ENCODE measurements at regions not wholly inside any gene's neighbourhood (a gene's known extent, or its start where the extent isn't known, plus 50 kb on each side); places are given as distances from the start of the nearest gene placed in this dataset.
"Not testable (repeated sequence)": the region's sequence is repeated elsewhere in the genome, so short reads cannot be mapped to it uniquely, and the experiment has no call there.

GRCh38 chr16:35605921-35606320 is 2146.5 kb downstream of the TP53TG3F start:
- Histone ChIP-seq H3K27me3 (no peaks in the 10 kb centered on the region), H3K36me3 (no peaks in the 10 kb centered on the region), H3K4me1 (no peaks in the 10 kb centered on the region), H3K9me3 (no peaks in the 10 kb centered on the region), H3K27ac (no peak overlapping the region), H3K4me3 (no peak overlapping the region)
- no peak for ATAC-seq
- intact Hi-C loops (cut with DNase I; ENCODE audit: low total_unique reads) (no loop called here), in situ Hi-C loops (cut with MboI; ENCODE audit: low sequenced_read_pairs in 4 of 4) (no loop called here)
- DNase-seq, result no peak
- no peak for TF ChIP-seq POLR2A (IDR thresholded peaks at IDR 0.05)
- TF ChIP-seq CTCF (IDR thresholded peaks at IDR 0.05 in 4 of 5, conservative IDR thresholded peaks at IDR 0.05 in 1 of 5), result no peak

GRCh38 chr16:35614883-35615282 is 2155.5 kb downstream of the TP53TG3F start:
- H3K27ac ChIP-seq; H3K36me3 ChIP-seq; in situ Hi-C loops (cut with MboI; ENCODE audit: low sequenced_read_pairs in 4 of 4); H3K9me3 ChIP-seq; DNase-seq; H3K4me1 ChIP-seq; intact Hi-C loops (cut with DNase I; ENCODE audit: low total_unique reads); H3K27me3 ChIP-seq; ATAC-seq; H3K4me3 ChIP-seq: not testable (repeated sequence)

GRCh38 chr16:35619176-35619575 is 2159.8 kb downstream of the TP53TG3F start:
- H3K27ac ChIP-seq; DNase-seq; H3K9me3 ChIP-seq; H3K4me3 ChIP-seq; intact Hi-C loops (cut with DNase I; ENCODE audit: low total_unique reads); H3K36me3 ChIP-seq; H3K4me1 ChIP-seq; ATAC-seq; H3K27me3 ChIP-seq; in situ Hi-C loops (cut with MboI; ENCODE audit: low sequenced_read_pairs in 4 of 4): not testable (repeated sequence)

- DNase-seq (no peak), ATAC-seq (no peak)
- Histone ChIP-seq H3K36me3 (no peaks in the 10 kb centered on the region), H3K27me3 (no peaks in the 10 kb centered on the region), H3K9me3 (no peaks in the 10 kb centered on the region), H3K4me1 (no peaks in the 10 kb centered on the region), H3K27ac (no peak overlapping the region), H3K4me3 (no peak overlapping the region)
- intact Hi-C loops (cut with DNase I; ENCODE audit: low total_unique reads), result no loop called here
- TF ChIP-seq CTCF (IDR thresholded peaks at IDR 0.05 in 4 of 5, conservative IDR thresholded peaks at IDR 0.05 in 1 of 5), result no peak
- in situ Hi-C loops (cut with MboI; ENCODE audit: low sequenced_read_pairs in 4 of 4), result no loop called here
Measured at GRCh38 chr16:35626041-35626440, 2166.6 kb downstream of the TP53TG3F start.

GRCh38 chr16:35628976-35629375 is 2169.6 kb downstream of the TP53TG3F start:
- TF ChIP-seq POLR2A (IDR thresholded peaks at IDR 0.05), result no peak
- no peak for TF ChIP-seq CTCF (IDR thresholded peaks at IDR 0.05 in 4 of 5, conservative IDR thresholded peaks at IDR 0.05 in 1 of 5)
- Histone ChIP-seq H3K4me3 (no peak overlapping the region), H3K36me3 (no peaks in the 10 kb centered on the region), H3K4me1 (no peaks in the 10 kb centered on the region), H3K27ac (no peak overlapping the region), H3K9me3 (no peaks in the 10 kb centered on the region), H3K27me3 (no peaks in the 10 kb centered on the region)
- intact Hi-C loops (cut with DNase I; ENCODE audit: low total_unique reads) (no loop called here), in situ Hi-C loops (cut with MboI; ENCODE audit: low sequenced_read_pairs in 4 of 4) (no loop called here)
- DNase-seq (no peak), ATAC-seq (no peak)

- Histone ChIP-seq H3K9me3 (no peaks in the 10 kb centered on the region), H3K4me1 (no peaks in the 10 kb centered on the region), H3K36me3 (no peaks in the 10 kb centered on the region), H3K27me3 (no peaks in the 10 kb centered on the region), H3K27ac (no peak overlapping the region), H3K4me3 (no peak overlapping the region)
- no peak for ATAC-seq
- DNase-seq, result no peak
- intact Hi-C loops (cut with DNase I; ENCODE audit: low total_unique reads), result no loop called here
- in situ Hi-C loops (cut with MboI; ENCODE audit: low sequenced_read_pairs in 4 of 4), result no loop called here
- no peak for TF ChIP-seq POLR2A (IDR thresholded peaks at IDR 0.05)
- no peak for TF ChIP-seq CTCF (IDR thresholded peaks at IDR 0.05 in 4 of 5, conservative IDR thresholded peaks at IDR 0.05 in 1 of 5)
Measured at GRCh38 chr16:35631261-35631945, 2172.0 kb downstream of the TP53TG3F start.

All from gastrocnemius medialis (tissue), 4 donors.